ENCODE measurements at regions not wholly inside any gene's neighbourhood (a gene's known extent, or its start where the extent isn't known, plus 50 kb on each side); places are given as distances from the start of the nearest gene placed in this dataset.

DNA sequence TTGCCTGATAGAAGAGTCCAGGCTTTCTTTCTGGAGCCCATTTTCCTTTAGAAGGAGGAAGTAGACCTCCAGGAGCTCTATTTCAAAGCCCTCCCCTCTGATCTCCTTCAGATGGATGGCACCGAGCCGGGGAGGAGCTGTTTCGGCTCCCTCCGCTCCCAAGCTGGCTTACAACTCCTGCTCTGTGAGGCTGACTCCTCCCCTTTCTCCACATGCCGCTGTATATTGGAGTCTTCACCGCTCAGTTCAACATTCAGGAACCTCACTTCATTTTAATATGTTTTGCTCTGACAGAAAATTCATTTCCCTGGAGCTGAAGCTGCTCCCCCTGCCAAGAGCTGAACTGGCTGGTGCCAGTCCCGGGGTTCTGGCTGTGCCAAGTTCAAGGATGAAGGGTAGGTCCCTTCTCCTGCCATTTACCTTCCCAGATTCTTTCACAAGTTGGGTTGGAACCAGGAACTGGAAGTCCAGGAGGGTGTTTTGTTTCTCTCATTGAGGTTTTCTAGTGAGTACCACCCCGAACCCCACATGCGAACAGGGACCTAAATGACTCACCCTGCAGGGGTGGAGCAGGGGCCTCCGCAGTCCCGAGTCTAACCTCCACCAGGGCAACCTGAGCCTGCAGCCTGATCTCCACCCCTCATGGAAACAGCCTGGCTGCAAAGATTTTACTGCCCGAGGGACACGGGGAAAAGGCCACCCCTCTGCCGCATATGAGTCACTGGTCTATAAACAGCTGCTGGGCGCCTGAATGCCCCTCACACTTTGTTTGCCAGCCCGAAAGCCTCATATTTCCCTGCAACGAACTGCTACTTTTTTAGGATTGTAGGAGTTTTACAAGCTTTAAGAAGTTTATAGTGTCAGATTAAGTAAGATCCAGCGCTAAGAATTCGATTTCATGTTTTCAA lies 68.6 kb upstream of the FOXA2 start:
- no peak for DNase-seq (ENCODE audit: low read depth)

DNA sequence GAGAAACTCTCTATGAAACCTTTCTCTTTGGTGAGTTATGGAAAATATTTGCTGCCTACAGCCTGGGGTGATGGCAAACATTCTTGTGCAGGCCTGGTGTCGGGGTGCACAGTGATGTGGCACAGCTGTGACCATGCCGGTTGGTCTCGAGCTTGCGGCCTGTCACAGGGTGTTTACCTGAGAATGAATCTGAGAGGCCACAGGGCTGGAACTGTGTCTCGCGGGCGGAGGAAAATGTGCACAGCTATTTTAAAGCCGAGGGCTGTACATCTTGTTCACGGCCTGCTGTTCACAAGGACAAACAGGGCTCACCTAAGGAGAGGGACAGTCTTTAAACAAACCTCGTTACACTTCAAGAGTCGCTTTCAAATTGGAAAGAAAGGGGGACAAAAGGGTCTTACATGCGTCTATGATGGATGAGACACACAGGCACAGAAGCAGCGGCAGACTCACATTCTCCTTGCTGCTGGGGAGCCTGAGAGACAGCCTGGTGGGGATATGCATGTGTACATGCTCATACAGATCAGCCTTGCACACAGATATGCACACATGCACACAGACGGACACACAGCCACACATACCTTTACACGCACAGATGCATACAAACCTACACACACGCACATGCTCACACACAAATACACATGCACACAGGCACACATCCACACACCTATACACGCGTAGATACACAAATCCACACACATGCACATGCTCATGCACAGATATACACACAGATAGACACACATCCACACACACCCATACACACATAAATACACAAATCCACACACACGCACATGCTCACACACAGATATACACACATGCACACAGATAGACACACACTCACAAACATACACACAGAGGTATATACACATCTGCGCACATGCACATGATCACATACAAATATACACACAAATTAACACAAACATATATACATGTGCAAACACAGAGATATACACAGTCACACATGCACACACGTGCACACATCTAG lies 69.6 kb upstream of the FOXA2 start:
- no peak for DNase-seq (ENCODE audit: low read depth)

- DNase-seq (ENCODE audit: low read depth), result no peak
Measured at GRCh38 chr20:22663528-22664025, 79.2 kb upstream of the FOXA2 start.

GRCh38 chr20:22667198-22667597 lies 82.8 kb upstream of the FOXA2 start:
- DNase-seq (ENCODE audit: low read depth), result no peak

DNA sequence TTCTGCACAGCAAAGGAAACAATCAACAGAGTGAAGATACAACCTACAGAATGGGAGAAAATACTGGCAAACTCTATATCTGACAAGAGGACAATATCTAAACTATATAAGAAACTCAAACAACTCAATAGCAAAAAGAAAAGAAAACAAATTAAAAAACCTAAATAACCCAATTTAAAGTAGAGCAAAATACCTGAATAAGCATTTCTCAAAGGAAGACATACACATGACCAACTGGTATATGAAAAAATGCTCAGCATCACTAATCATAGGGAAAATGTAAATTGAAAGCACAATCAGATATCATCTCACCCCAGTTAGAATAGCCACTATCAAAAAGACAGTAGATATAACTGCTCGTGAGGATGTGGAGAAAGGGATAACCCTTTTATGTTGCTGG lies 87.8 kb upstream of the FOXA2 start:
- DNase-seq (ENCODE audit: low read depth), result no peak

- DNase-seq (ENCODE audit: low read depth), result no peak
Measured at GRCh38 chr20:22673467-22673866, 89.1 kb upstream of the FOXA2 start.

DNA sequence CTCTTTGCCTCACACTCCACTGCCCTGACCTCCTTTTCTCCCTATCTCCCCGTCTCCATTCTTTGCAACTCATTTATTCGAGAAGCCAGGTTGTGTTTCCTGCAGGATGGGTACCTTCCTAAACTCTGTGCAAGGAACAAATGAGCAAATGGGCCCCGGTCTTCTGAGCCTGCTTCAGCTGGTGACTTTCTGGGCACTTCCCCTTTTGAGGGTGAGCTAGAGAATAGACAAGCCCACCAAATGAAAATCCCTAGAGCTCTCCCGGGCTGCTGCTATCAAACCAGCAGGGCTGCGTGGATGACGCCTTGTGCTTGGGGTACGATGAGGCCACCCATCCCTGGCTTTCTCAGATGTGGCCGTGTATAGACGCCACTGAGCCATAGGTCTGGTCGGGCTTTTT lies 91.0 kb upstream of the FOXA2 start:
- DNase-seq (ENCODE audit: low read depth), result no peak

DNA sequence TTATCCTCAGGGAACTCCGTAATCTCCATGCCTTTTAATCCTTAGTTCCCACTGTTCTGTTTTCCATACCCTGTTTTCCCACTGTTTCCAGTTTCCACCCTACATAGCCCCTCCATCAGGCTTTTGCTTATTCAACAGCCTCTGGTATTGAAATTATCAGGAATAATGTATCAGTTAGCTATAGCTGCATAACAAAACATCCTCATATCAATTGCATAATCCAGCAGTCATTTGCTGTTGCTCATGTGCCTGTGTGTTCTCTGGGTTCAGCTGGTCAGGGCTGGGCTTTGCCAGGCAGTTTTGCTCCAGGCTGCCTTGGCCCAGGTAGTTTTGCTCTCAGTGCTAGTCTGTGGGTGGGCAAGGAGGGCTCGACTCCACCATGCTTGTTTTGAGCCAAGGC lies 94.3 kb upstream of the FOXA2 start:
- no peak for DNase-seq (ENCODE audit: low read depth)

- DNase-seq (ENCODE audit: low read depth), result no peak
Measured at GRCh38 chr20:22679197-22679596, 94.8 kb upstream of the FOXA2 start.

- no peak for DNase-seq (ENCODE audit: low read depth)
Measured at GRCh38 chr20:22680031-22680740, 95.8 kb upstream of the FOXA2 start.

- DNase-seq (ENCODE audit: low read depth), result no peak
Measured at GRCh38 chr20:22681591-22682248, 97.3 kb upstream of the FOXA2 start.

GRCh38 chr20:22682381-22682780 lies 98.0 kb upstream of the FOXA2 start:
- DNase-seq (ENCODE audit: low read depth), result no peak

DNA sequence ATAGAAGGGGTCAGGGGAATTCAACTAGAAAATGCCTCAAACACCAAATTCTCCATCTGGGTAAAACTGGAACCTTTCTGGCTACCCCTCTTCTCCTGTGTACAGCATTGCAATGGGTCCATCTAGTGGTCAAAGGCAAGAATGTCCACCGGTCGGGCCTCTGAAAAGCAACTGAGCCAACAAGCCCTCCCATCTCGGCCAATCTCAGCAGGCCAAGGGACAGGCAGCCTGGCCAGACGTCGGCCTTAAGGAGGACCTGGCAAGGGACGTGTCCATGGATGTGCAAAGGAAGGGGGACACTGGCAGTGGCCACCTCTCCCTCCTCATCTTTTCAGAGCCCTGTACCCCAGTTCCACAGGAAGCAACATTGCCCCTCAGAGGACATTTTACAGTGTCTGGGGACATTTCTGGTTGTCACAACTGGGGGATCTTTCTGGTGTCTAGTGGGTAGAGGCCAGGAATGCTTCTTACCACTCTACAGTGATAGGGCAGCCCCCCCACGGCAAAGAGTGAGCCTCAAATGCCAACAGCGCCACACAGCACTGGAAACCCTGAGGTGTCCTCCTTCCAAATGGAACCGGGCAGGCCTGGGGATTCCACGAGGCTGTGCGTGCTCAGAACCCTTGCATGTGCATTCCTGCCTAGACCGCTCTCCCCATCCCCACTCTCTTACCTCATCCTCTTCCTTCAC lies 99.8 kb upstream of the FOXA2 start:
- DNase-seq (ENCODE audit: low read depth), result peak; percentile 50

DNA sequence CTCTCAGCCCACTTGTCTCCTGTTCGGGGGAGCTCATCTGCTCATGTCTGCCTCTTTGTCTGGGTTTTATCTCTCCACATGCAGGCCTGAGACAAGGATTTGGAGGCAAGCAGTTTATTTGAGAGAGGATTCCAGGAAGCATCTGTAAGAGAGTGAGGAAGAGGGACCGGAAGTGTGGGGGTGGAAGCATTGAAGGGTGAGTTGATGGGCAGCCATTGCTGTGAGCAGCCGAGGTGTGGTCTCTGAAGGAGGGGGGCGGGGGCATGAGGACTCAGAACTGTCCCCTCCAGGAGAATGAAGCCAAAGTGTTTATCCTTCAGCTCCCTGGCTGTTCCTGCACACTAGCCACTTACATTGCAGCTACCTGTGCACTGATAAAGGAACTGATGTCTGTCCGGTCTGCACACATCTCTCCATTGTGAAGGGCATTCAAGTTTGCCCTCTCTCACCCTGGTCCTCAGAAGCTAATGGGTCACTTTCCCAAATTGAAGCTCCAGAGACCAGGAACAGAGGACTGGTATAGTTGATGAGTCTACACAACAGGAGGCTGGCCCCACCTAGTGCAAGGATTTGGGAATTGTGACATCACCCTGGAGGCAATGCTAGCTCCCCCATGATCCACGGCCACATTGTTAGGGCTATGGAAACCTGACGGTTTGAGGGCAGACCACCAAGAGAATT lies 100.5 kb upstream of the FOXA2 start:
- no peak for DNase-seq (ENCODE audit: low read depth)

- DNase-seq (ENCODE audit: low read depth), result peak; percentile 36
Measured at GRCh38 chr20:22686097-22686496, 101.7 kb upstream of the FOXA2 start.

DNA sequence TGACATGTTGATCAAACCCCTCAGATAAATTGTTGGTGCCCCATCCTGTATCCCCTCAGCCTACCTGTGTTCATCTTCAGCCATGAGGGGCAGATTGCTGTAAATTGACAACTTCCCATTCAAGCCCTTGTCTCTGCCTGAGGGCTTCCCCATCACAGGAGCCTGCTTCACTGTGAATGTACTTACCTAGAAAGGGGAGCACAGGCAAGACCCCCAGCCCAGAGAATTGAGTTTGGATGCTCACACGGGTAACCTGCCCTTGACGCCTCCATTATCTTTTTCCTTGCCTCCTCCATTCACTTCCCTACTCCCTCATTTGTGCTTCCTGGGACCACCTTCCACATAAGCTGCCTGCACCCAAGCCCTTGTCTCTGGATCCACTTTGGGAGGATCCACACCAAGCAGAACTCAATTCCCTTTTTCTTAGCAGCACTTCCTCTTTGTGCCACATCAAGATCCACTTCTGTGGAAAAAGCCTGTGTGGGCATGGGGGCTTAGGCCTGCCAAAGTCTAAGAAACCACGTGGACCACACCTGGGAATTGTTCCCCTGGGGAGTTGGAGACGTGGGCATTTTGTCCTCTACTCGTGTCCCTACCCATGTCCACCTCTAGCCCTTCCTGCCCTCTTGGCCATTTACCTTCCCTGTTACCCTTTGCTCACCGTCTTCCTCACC lies 103.4 kb upstream of the FOXA2 start:
- DNase-seq (ENCODE audit: low read depth), result no peak

DNA sequence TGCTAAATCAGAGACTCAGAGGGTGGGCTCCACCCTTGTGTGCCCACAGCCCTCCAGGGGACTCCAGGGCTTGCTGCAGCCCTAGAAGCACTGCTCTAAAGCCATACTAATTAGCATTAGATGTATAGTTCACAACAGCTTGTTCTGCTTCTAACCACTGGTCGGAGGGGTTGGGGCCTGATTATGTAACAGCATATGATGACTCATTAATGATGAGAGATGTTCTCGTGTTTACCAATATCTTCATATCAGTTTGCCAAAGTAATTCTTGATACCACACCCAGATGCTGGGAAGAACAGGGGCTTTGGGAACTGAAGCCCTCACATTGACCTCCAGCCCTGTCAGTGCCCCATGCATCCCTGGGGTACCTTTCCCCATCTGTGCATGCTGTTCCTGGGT lies 104.1 kb upstream of the FOXA2 start:
- no peak for DNase-seq (ENCODE audit: low read depth)

DNA sequence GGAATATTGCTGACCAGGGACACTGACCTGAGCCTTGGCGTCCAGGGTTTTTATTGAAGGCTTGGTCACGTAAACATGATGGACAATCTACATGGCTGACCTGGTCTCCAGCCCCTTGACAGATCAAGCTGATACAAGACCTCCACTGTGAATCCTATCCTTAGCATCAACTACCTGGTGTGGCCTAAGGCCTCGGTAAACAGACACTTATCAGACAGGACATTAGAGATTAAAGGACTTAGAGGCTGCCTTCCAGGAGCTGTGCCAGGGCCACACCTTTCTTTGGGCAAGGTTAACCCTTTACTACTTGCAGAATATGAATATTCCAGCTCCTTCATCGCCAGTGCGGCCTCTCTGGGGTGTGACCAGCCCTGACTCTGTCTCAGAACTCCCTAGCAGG lies 104.9 kb upstream of the FOXA2 start:
- no peak for DNase-seq (ENCODE audit: low read depth)

GRCh38 chr20:22690000-22690399 lies 105.6 kb upstream of the FOXA2 start:
- DNase-seq (ENCODE audit: low read depth), result no peak

Measured in ELR (cell line).